ENCODE measurements at regions not wholly inside any gene's neighbourhood (a gene's known extent, or its start where the extent isn't known, plus 50 kb on each side); places are given as distances from the start of the nearest gene placed in this dataset.

GRCh38 chr7:82697897-82698296 lies 254.3 kb upstream of the CACNA2D1 start:
- ChIA-PET POLR2A (no interaction called here), CTCF (no interaction called here)
- H3K4me3 ChIP-seq (ENCODE audit: low read depth, low read length): no peak overlapping the region
- H3K27me3 ChIP-seq (replicated peaks; ENCODE audit: control insufficient read depth, insufficient read depth, low read length): no peaks in the 10 kb centered on the region
- H3K4me1 Mint-ChIP-seq (ENCODE audit: low read depth, unreplicated experiment): peaks cover 13% of the 10 kb centered on the region
- no peaks in the 10 kb centered on the region for H3K36me3 Mint-ChIP-seq (ENCODE audit: insufficient read depth, unreplicated experiment)
- TF ChIP-seq CTCF (IDR thresholded peaks at IDR 0.05; ENCODE audit: insufficient read depth in 1 of 2, low read depth in 1 of 2, low read length in 1 of 2, severe bottlenecking in 1 of 2, unreplicated experiment in 1 of 2): no peak
- BruUV-seq (replicated peaks): no TSS peak
- no peaks in the 10 kb centered on the region for H3K9me3 Mint-ChIP-seq (ENCODE audit: unreplicated experiment)
- intact Hi-C loops (cut with micrococcal nuclease; ENCODE audit: unreplicated experiment): no loop called here
- peaks cover 19% of the 10 kb centered on the region for H3K4me1 ChIP-seq
- no peaks in the 10 kb centered on the region for H3K36me3 ChIP-seq (ENCODE audit: control insufficient read depth, insufficient read depth, low read length)
- H3K9me3 ChIP-seq: no peaks in the 10 kb centered on the region
- H3K27me3 Mint-ChIP-seq (ENCODE audit: insufficient read depth, unreplicated experiment): no peaks in the 10 kb centered on the region
- no peak overlapping the region for H3K4me3 Mint-ChIP-seq (ENCODE audit: unreplicated experiment)
- DNase-seq: no peak
- no peak overlapping the region for H3K27ac Mint-ChIP-seq (ENCODE audit: unreplicated experiment)

DNA sequence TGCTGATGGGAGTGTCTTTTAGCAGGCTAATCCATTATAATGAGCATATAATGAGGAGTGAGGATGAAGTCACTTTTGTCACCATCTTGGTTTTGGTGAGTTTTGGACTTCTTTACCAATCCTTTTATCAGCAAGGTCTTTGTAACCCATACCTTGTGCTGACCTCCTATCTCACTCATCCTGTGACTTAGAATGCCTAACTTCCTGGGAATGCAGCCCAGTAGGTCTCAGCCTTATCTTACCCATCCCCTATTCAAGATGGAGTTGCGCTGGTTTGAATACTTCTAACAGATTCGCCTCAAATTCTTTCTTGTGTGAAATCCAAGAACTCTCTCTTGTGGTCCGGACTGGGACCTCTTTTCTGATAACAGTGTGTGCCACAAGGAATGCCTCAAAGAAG lies 253.1 kb upstream of the CACNA2D1 start:
- TF ChIP-seq CTCF (IDR thresholded peaks at IDR 0.05; ENCODE audit: insufficient read depth in 1 of 2, low read depth in 1 of 2, low read length in 1 of 2, severe bottlenecking in 1 of 2, unreplicated experiment in 1 of 2): no peak
- H3K4me3 ChIP-seq (ENCODE audit: low read depth, low read length): no peak overlapping the region
- intact Hi-C loops (cut with micrococcal nuclease; ENCODE audit: unreplicated experiment): no loop called here
- no peaks in the 10 kb centered on the region for H3K27me3 Mint-ChIP-seq (ENCODE audit: insufficient read depth, unreplicated experiment)
- no peaks in the 10 kb centered on the region for H3K36me3 Mint-ChIP-seq (ENCODE audit: insufficient read depth, unreplicated experiment)
- no peaks in the 10 kb centered on the region for H3K36me3 ChIP-seq (ENCODE audit: control insufficient read depth, insufficient read depth, low read length)
- no TSS peak for BruUV-seq (replicated peaks)
- no peaks in the 10 kb centered on the region for H3K9me3 Mint-ChIP-seq (ENCODE audit: unreplicated experiment)
- ChIA-PET POLR2A (no interaction called here), CTCF (no interaction called here)
- peaks cover 19% of the 10 kb centered on the region for H3K4me1 ChIP-seq
- DNase-seq: no peak
- H3K4me1 Mint-ChIP-seq (ENCODE audit: low read depth, unreplicated experiment): peaks cover 13% of the 10 kb centered on the region
- H3K4me3 Mint-ChIP-seq (ENCODE audit: unreplicated experiment): no peak overlapping the region
- no peaks in the 10 kb centered on the region for H3K9me3 ChIP-seq
- H3K27me3 ChIP-seq (replicated peaks; ENCODE audit: control insufficient read depth, insufficient read depth, low read length): no peaks in the 10 kb centered on the region
- H3K27ac Mint-ChIP-seq (ENCODE audit: unreplicated experiment): no peak overlapping the region

GRCh38 chr7:82694022-82694421 lies 250.4 kb upstream of the CACNA2D1 start:
- BruUV-seq (replicated peaks): no TSS peak
- Mint-ChIP-seq H3K27me3 (ENCODE audit: insufficient read depth, unreplicated experiment) (no peaks in the 10 kb centered on the region), H3K9me3 (ENCODE audit: unreplicated experiment) (no peaks in the 10 kb centered on the region), H3K4me1 (ENCODE audit: low read depth, unreplicated experiment) (peaks cover 7% of the 10 kb centered on the region), H3K27ac (ENCODE audit: unreplicated experiment) (no peak overlapping the region), H3K4me3 (ENCODE audit: unreplicated experiment) (no peak overlapping the region), H3K36me3 (ENCODE audit: insufficient read depth, unreplicated experiment) (no peaks in the 10 kb centered on the region)
- peaks cover 4% of the 10 kb centered on the region; the same call in 1 of the 2 replicates for H3K4me1 ChIP-seq
- ChIA-PET POLR2A (no interaction called here), CTCF (no interaction called here)
- H3K4me3 ChIP-seq (ENCODE audit: low read depth, low read length): no peak overlapping the region
- no peaks in the 10 kb centered on the region for H3K9me3 ChIP-seq
- no peak for DNase-seq
- H3K27me3 ChIP-seq (replicated peaks; ENCODE audit: control insufficient read depth, insufficient read depth, low read length): no peaks in the 10 kb centered on the region
- TF ChIP-seq CTCF (IDR thresholded peaks at IDR 0.05; ENCODE audit: insufficient read depth in 1 of 2, low read depth in 1 of 2, low read length in 1 of 2, severe bottlenecking in 1 of 2, unreplicated experiment in 1 of 2): no peak
- intact Hi-C loops (cut with micrococcal nuclease; ENCODE audit: unreplicated experiment): no loop called here
- no peaks in the 10 kb centered on the region for H3K36me3 ChIP-seq (ENCODE audit: control insufficient read depth, insufficient read depth, low read length)

Measured in Caco-2 (cell line).